NCI-H1417 (cell line): ENCODE measurements at regions not wholly inside any gene's neighbourhood (a gene's known extent, or its start where the extent isn't known, plus 50 kb on each side); places are given as distances from the start of the nearest gene placed in this dataset.

Experiments
- DNase-seq, 3 experiments: peaks; one replicate each; lab custom pipeline; 2025; lab: John Stamatoyannopoulos, UW

GRCh38 chr18:78625847-78626246 is 353.8 kb upstream of the SALL3 start:
- no peak for DNase-seq

- DNase-seq, result no peak
Measured at GRCh38 chr18:78627551-78628346, 351.9 kb upstream of the SALL3 start.

GRCh38 chr18:78629426-78629825 is 350.2 kb upstream of the SALL3 start:
- no peak for DNase-seq

- no peak for DNase-seq
Measured at GRCh38 chr18:78630356-78630755, 349.3 kb upstream of the SALL3 start.

GRCh38 chr18:78630981-78631510 is 348.6 kb upstream of the SALL3 start:
- DNase-seq, result no peak

GRCh38 chr18:78632111-78632541 is 347.5 kb upstream of the SALL3 start:
- DNase-seq, result no peak

GRCh38 chr18:78634061-78634696 is 345.4 kb upstream of the SALL3 start:
- DNase-seq, result no peak

- DNase-seq, result no peak
Measured at GRCh38 chr18:78635093-78635800, 344.4 kb upstream of the SALL3 start.

GRCh38 chr18:78636260-78636659 is 343.4 kb upstream of the SALL3 start:
- DNase-seq, result no peak

GRCh38 chr18:78637442-78638402 is 341.9 kb upstream of the SALL3 start:
- no peak for DNase-seq

GRCh38 chr18:78639006-78639950 is 340.3 kb upstream of the SALL3 start:
- DNase-seq, result peak in 2 of 3 experiments; percentile 16 to 66

- DNase-seq, result no peak
Measured at GRCh38 chr18:78640246-78640995, 339.2 kb upstream of the SALL3 start.

GRCh38 chr18:78641689-78642231 is 337.9 kb upstream of the SALL3 start:
- peak in 2 of 3 experiments; percentile 40 to 66 for DNase-seq

- DNase-seq, result peak in 2 of 3 experiments; percentile 77 to 92
Measured at GRCh38 chr18:78642296-78642951, 337.2 kb upstream of the SALL3 start.

GRCh38 chr18:78643004-78643403 is 336.6 kb upstream of the SALL3 start:
- peak in 2 of 3 experiments; percentile 77 to 89 for DNase-seq

- no peak for DNase-seq
Measured at GRCh38 chr18:78643981-78644380, 335.6 kb upstream of the SALL3 start.

- DNase-seq, result no peak
Measured at GRCh38 chr18:78645216-78645615, 334.4 kb upstream of the SALL3 start.

- DNase-seq, result no peak
Measured at GRCh38 chr18:78647018-78647417, 332.6 kb upstream of the SALL3 start.

- no peak for DNase-seq
Measured at GRCh38 chr18:78649421-78649820, 330.2 kb upstream of the SALL3 start.
